GM12878 (cell line): ENCODE measurements at regions not wholly inside any gene's neighbourhood (a gene's known extent, or its start where the extent isn't known, plus 50 kb on each side); places are given as distances from the start of the nearest gene placed in this dataset.

Experiments used
- ATAC-seq: fragments of 200-7000 bp; cut with Tn5 transposase; 3 replicates; pipeline ENCODE4 v1.9.1; 2020; ENCODE audit warnings: mild to moderate bottlenecking, moderate library complexity
- BruUV-seq: library from RNA; stranded (reverse); fragments of 400-500 nt; replicated peaks from 2 replicates; lab custom pipeline; 2021; lab: Mats Ljungman, UMichigan
- CTCF ChIA-PET: fragments of 300-600 bp; sonication (Branson Sonifier 250); formaldehyde crosslinking; extraction: SDS; loops from one replicate; lab custom pipeline; 2021; ENCODE audit warnings: inconsistent platforms; lab: Yijun Ruan, JAX
- POLR2A ChIA-PET: fragments of 350-600 bp; formaldehyde crosslinking; extraction: SDS; loops from one replicate; lab custom pipeline; 2021; ENCODE audit warnings: inconsistent platforms; lab: Charles Lee
- RAD21 ChIA-PET: fragments of 300-600 bp; sonication (Branson Sonifier 250); formaldehyde crosslinking; loops from one replicate; lab custom pipeline; 2023; ENCODE audit warnings: antibody characterized with exemption; ENCODE audit not compliant: unreplicated experiment; lab: Charles Lee
- SMC1A ChIA-PET: fragments of 300-600 bp; sonication (Branson Sonifier 250); formaldehyde crosslinking; loops from one replicate; lab custom pipeline; 2023; ENCODE audit not compliant: unreplicated experiment, uncharacterized antibody; lab: Charles Lee
- DNase-seq: peaks from one replicate; pipeline ENCODE4 v3.0.0-alpha.2; 2011; ENCODE audit warnings: low read depth, low spot score
- FAIRE-seq: peaks from 3 replicates; lab custom pipeline; 2011; peaks lifted over from hg19 to GRCh38; lab: Jason Lieb, UNC
- H2AFZ ChIP-seq: 2 replicates; pipeline ENCODE4 v1.6.0; 2011; ENCODE audit warnings: low read depth, low read length, control low read depth; ENCODE audit not compliant: control insufficient read depth
- H3K27ac ChIP-seq: 2 replicates; pipeline ENCODE4 v1.5.1; 2011; ENCODE audit warnings: control low read depth; ENCODE audit not compliant: control insufficient read depth, insufficient read depth
- H3K27me3 ChIP-seq, 2 experiments: replicated peaks in 1 of 2; 2 replicates each; pipeline versions ENCODE4 v1.6.0 to v1.6.1; 2011; ENCODE audit warnings: low read length in 1 of 2; ENCODE audit not compliant: control insufficient read depth in 2 of 2, insufficient read depth in 2 of 2
- H3K36me3 ChIP-seq, 2 experiments: 2 replicates each; pipeline ENCODE4 v1.5.1; 2011; ENCODE audit warnings: low read length in 1 of 2; ENCODE audit not compliant: control insufficient read depth in 2 of 2, insufficient read depth in 2 of 2
- H3K4me1 ChIP-seq: 2 replicates; pipeline ENCODE4 v1.6.1; 2011; ENCODE audit warnings: mild to moderate bottlenecking, low read length, moderate library complexity, mixed read lengths; ENCODE audit not compliant: control insufficient read depth, insufficient read depth
- H3K4me2 ChIP-seq: 2 replicates; pipeline ENCODE4 v1.6.0; 2011; ENCODE audit warnings: control low read depth; ENCODE audit not compliant: control insufficient read depth, insufficient read depth
- H3K4me3 ChIP-seq: fragments of 200-600 bp; sonication (generic); 2 replicates; pipeline ENCODE4 v1.5.1; 2016
- H3K79me2 ChIP-seq: 2 replicates; pipeline ENCODE4 v1.6.0; 2011; ENCODE audit warnings: low read length; ENCODE audit not compliant: control insufficient read depth, insufficient read depth
- H3K9ac ChIP-seq: 2 replicates; pipeline ENCODE4 v1.8.0; 2011; ENCODE audit warnings: low read length, control low read depth, mixed read lengths; ENCODE audit not compliant: control insufficient read depth, insufficient read depth
- H3K9me3 ChIP-seq: replicated peaks from 3 replicates; pipeline ENCODE4 v1.5.1; 2011; ENCODE audit warnings: mild to moderate bottlenecking, low read length; ENCODE audit not compliant: control insufficient read depth, insufficient read depth
- H4K20me1 ChIP-seq: 2 replicates; pipeline ENCODE4 v1.6.0; 2011; ENCODE audit not compliant: control insufficient read depth, insufficient read depth
- CBX5 ChIP-seq: sonication (generic); IDR thresholded peaks from 2 replicates; pipeline ENCODE4 v1.6.1; 2016; ENCODE audit warnings: low read depth, moderate library complexity, mild to moderate bottlenecking, inconsistent platforms
- CHD4 ChIP-seq: fragments of 200-600 bp; sonication (generic); IDR thresholded peaks from 2 replicates; pipeline ENCODE4 v1.6.1; 2016; ENCODE audit warnings: mild to moderate bottlenecking
- ETV6 ChIP-seq, 2 experiments: fragments of 450-650 bp in 1 of 2; IDR thresholded peaks in 1 of 2; conservative IDR thresholded peaks in 1 of 2; 2 replicates each; pipeline ENCODE4 v1.6.1; 2014; ENCODE audit warnings: antibody characterized with exemption in 1 of 2, borderline replicate concordance in 1 of 2, low read depth in 1 of 2, mild to moderate bottlenecking in 1 of 2, moderate library complexity in 1 of 2
- HDGF ChIP-seq: fragments of 450-650 bp; IDR thresholded peaks from 2 replicates; pipeline ENCODE4 v1.6.1; 2016; ENCODE audit warnings: antibody characterized with exemption
- RAD21 ChIP-seq: IDR thresholded peaks from 2 replicates; pipeline ENCODE4 v1.6.1; 2011; ENCODE audit warnings: mild to moderate bottlenecking, low read depth, low read length, moderate library complexity; ENCODE audit not compliant: insufficient read depth
- RCOR1 ChIP-seq: conservative IDR thresholded peaks from 2 replicates; pipeline ENCODE4 v1.6.1; 2012; ENCODE audit warnings: low read depth, low read length, improper control_type of control experiment
- WGBS: methylation state at CpG from one replicate; pipeline ENCODE4 v1.1.6; 2016; ENCODE audit warnings: low lambda C conversion rate; ENCODE audit not compliant: insufficient replicate concordance, insufficient coverage; ENCODE audit errors: missing lambda C conversion rate; 5-methylcytosine and 5-hydroxymethylcytosine counted together
- in situ Hi-C: fragments of 300-500 bp; cut with MboI; formaldehyde crosslinking; loops from 9 replicates; pipeline ENCODE4 v1.14.3; 2018; ENCODE audit warnings: mixed read lengths
- intact Hi-C: fragments of 100-400 bp; cut with micrococcal nuclease; formaldehyde crosslinking; loops from one replicate; pipeline ENCODE4 v1.14.2; 2022; ENCODE audit not compliant: unreplicated experiment
- TF ChIP-seq, protein P1 (sequence below): fragments of 450-650 bp; formaldehyde crosslinking; IDR thresholded peaks from 2 replicates; pipeline ENCODE4 v1.4.0; 2022; ENCODE audit warnings: mild to moderate bottlenecking, moderate library complexity
- TF ChIP-seq, protein P2 (sequence below): fragments of 450-650 bp; IDR thresholded peaks from 2 replicates; pipeline ENCODE4 v1.6.1; 2017; ENCODE audit warnings: mild to moderate bottlenecking, moderate library complexity

GRCh38 chr5:27217977-27218376 lies 179.6 kb upstream of the CDH9 start:
- POLR2A ChIA-PET: interaction anchor here (0.6 kb wide), 1 partner anchor 1721 kb away, joined by 4 read pairs; no protein-coding TSS in a partner anchor
- WGBS: 67% methylated on average over 7 of the region's 7 CpGs
- Histone ChIP-seq H4K20me1 (no peaks in the 10 kb centered on the region), H3K9me3 (no peaks in the 10 kb centered on the region), H3K27me3 (no peaks in the 10 kb centered on the region), H3K9ac (no peak overlapping the region), H2AFZ (no peak overlapping the region), H3K4me3 (no peak overlapping the region), H3K4me1 (no peaks in the 10 kb centered on the region), H3K79me2 (no peaks in the 10 kb centered on the region), H3K36me3 (no peaks in the 10 kb centered on the region), H3K4me2 (no peak overlapping the region), H3K27ac (no peak overlapping the region)
- ATAC-seq: no peak
- RAD21 ChIA-PET: no interaction called here
- in situ Hi-C loops (no loop called here), intact Hi-C loops (no loop called here)
- no TSS peak for BruUV-seq
- no peak for FAIRE-seq
- SMC1A ChIA-PET: no interaction called here
- no peak for TF ChIP-seq RAD21
- TF ChIP-seq, protein P1, sequence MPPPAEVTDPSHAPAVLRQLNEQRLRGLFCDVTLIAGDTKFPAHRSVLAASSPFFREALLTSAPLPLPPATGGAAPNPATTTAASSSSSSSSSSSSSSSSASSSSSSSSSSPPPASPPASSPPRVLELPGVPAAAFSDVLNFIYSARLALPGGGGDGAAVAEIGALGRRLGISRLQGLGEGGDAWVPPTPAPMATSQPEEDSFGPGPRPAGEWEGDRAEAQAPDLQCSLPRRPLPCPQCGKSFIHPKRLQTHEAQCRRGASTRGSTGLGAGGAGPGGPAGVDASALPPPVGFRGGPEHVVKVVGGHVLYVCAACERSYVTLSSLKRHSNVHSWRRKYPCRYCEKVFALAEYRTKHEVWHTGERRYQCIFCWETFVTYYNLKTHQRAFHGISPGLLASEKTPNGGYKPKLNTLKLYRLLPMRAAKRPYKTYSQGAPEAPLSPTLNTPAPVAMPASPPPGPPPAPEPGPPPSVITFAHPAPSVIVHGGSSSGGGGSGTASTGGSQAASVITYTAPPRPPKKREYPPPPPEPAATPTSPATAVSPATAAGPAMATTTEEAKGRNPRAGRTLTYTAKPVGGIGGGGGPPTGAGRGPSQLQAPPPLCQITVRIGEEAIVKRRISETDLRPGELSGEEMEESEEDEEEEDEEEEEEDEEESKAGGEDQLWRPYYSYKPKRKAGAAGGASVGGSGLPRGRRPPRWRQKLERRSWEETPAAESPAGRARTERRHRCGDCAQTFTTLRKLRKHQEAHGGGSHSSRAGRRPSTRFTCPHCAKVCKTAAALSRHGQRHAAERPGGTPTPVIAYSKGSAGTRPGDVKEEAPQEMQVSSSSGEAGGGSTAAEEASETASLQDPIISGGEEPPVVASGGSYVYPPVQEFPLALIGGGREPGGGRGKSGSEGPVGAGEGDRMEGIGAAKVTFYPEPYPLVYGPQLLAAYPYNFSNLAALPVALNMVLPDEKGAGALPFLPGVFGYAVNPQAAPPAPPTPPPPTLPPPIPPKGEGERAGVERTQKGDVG (CRISPR knock-in tag): no peak
- TF ChIP-seq RCOR1: no peak
- TF ChIP-seq, protein P2, sequence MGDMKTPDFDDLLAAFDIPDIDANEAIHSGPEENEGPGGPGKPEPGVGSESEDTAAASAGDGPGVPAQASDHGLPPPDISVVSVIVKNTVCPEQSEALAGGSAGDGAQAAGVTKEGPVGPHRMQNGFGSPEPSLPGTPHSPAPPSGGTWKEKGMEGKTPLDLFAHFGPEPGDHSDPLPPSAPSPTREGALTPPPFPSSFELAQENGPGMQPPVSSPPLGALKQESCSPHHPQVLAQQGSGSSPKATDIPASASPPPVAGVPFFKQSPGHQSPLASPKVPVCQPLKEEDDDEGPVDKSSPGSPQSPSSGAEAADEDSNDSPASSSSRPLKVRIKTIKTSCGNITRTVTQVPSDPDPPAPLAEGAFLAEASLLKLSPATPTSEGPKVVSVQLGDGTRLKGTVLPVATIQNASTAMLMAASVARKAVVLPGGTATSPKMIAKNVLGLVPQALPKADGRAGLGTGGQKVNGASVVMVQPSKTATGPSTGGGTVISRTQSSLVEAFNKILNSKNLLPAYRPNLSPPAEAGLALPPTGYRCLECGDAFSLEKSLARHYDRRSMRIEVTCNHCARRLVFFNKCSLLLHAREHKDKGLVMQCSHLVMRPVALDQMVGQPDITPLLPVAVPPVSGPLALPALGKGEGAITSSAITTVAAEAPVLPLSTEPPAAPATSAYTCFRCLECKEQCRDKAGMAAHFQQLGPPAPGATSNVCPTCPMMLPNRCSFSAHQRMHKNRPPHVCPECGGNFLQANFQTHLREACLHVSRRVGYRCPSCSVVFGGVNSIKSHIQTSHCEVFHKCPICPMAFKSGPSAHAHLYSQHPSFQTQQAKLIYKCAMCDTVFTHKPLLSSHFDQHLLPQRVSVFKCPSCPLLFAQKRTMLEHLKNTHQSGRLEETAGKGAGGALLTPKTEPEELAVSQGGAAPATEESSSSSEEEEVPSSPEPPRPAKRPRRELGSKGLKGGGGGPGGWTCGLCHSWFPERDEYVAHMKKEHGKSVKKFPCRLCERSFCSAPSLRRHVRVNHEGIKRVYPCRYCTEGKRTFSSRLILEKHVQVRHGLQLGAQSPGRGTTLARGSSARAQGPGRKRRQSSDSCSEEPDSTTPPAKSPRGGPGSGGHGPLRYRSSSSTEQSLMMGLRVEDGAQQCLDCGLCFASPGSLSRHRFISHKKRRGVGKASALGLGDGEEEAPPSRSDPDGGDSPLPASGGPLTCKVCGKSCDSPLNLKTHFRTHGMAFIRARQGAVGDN: no peak
- no peak for TF ChIP-seq CHD4
- no peak for TF ChIP-seq CBX5
- TF ChIP-seq HDGF: no peak
- TF ChIP-seq ETV6 (conservative IDR thresholded peaks at IDR 0.05 in 1 of 2, IDR thresholded peaks at IDR 0.05 in 1 of 2; ENCODE audit: borderline replicate concordance in 1 of 2, low read depth in 1 of 2): no peak
- CTCF ChIA-PET: interaction anchor here (0.6 kb wide), 1 partner anchor 116 kb away, joined by 3 read pairs; no protein-coding TSS in a partner anchor
- DNase-seq: no peak
